ENCODE measurements at regions not wholly inside any gene's neighbourhood (a gene's known extent, or its start where the extent isn't known, plus 50 kb on each side); places are given as distances from the start of the nearest gene placed in this dataset.
"Not testable (repeated sequence)": the region's sequence is repeated elsewhere in the genome, so short reads cannot be mapped to it uniquely, and the experiment has no call there.

DNA sequence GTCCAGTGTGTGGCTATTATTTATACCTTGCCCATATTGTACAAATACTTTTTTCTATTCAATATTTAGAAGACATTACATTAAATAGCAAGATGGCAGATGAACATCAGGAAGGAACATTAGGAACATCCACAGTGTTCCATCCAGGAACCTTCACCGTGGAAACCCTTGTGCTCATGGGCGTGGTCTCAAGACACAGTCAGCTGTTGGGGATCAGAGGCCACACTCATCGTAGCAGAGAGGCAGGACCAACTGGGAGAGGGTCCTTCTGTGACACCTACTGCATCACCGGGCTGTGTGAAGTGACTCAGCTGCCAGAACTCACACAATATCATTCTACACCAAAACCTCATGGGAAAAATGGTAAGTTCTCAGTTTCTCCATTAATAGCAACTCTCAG, 328.9 kb downstream of the PREX1 start:
- not testable (repeated sequence) for H3K9ac ChIP-seq (ENCODE audit: low read length); H3K27me3 ChIP-seq (ENCODE audit: control insufficient read depth, insufficient read depth, low read length); H3K27ac ChIP-seq (ENCODE audit: low read depth, low read length); H3K4me3 ChIP-seq (ENCODE audit: low read length); H3K4me1 ChIP-seq (ENCODE audit: control insufficient read depth, insufficient read depth, low read length); H3K36me3 ChIP-seq (ENCODE audit: control insufficient read depth, insufficient read depth, low read length)

DNA sequence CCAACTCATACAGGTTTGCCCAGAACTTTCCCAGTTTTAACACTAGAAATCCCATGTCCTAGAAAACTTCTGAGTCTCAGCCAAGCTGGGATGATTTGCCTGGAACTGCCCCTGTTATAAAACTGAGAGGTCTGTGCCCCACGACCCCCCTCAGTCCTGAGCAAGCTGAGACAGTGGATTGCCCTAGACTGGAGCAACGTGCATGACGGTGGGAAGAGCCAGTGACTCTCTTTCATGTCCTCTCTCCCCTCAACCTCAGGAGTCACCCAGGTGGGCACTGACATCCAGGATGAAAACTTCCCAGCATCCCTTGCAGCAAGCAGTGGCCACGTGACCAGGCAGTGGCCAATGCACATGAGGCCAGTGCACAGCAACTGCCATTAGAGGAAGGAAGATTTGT, 329.7 kb downstream of the PREX1 start:
- not testable (repeated sequence) for H3K27ac ChIP-seq (ENCODE audit: low read depth, low read length); H3K4me3 ChIP-seq (ENCODE audit: low read length); H3K4me1 ChIP-seq (ENCODE audit: control insufficient read depth, insufficient read depth, low read length); H3K9ac ChIP-seq (ENCODE audit: low read length); H3K27me3 ChIP-seq (ENCODE audit: control insufficient read depth, insufficient read depth, low read length); H3K36me3 ChIP-seq (ENCODE audit: control insufficient read depth, insufficient read depth, low read length)

DNA sequence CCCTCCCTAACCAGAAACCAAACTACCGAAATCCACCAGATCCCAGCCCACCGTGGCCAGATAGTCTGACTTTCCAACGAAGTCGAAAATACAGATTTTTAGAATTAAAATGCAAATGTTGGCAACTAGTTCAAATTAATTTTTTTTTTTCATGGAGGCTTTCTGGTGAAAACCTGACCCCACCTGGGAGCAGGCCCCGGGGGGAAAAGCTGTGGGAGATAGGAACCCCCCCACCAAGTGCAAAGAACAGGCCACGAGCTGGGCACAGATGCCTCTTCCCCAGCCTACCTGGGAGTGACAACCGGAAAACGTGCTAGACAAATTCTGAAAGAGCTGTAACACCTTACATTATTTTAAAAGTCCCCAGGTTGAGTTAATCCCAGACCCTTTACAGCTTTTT, 333.8 kb downstream of the PREX1 start:
- Histone ChIP-seq H3K4me1 (ENCODE audit: control insufficient read depth, insufficient read depth, low read length) (no peaks in the 10 kb centered on the region), H3K4me3 (ENCODE audit: low read length) (no peak overlapping the region), H3K9ac (ENCODE audit: low read length) (no peak overlapping the region), H3K27me3 (ENCODE audit: control insufficient read depth, insufficient read depth, low read length) (no peaks in the 10 kb centered on the region), H3K27ac (ENCODE audit: low read depth, low read length) (no peak overlapping the region), H3K36me3 (ENCODE audit: control insufficient read depth, insufficient read depth, low read length) (no peaks in the 10 kb centered on the region)

DNA sequence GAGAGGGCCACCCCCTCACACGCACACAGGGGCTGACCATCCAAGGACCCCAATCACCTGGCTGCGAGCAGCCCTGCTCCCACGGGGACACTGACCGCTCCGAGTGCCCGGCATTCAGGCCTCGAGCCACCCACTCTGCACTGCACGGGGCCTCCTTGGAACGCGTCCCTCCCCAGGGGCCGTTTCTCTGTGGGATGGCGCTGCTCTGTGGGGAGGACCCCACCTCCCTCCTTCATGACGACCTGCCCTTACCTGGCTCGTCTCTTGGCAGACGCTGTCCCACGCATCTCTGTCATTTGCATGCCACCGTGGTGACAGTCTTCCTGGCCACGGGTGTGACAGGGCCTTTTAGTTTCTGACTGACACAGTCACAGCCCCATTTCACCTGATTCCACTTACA, 334.5 kb downstream of the PREX1 start:
- not testable (repeated sequence) for H3K4me3 ChIP-seq (ENCODE audit: low read length); H3K9ac ChIP-seq (ENCODE audit: low read length); H3K4me1 ChIP-seq (ENCODE audit: control insufficient read depth, insufficient read depth, low read length); H3K36me3 ChIP-seq (ENCODE audit: control insufficient read depth, insufficient read depth, low read length); H3K27me3 ChIP-seq (ENCODE audit: control insufficient read depth, insufficient read depth, low read length); H3K27ac ChIP-seq (ENCODE audit: low read depth, low read length)

DNA sequence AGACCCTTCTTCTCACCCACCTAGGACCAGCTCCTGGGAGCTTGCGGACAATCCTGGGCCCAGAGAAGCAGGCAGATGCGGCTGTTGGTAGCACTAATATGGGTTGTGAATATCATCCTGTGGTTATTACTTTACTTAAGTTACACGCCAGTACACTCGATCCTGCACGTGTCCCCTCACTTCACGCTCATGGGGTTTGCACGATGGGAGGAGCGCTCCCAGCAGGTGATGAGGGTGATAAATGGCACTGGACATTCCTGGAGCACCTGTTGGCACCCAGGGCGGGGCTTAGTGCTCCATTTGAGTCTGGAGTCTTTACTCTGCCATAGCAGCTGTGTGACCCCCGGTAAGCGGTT, 335.1 kb downstream of the PREX1 start:
- no peak overlapping the region for H3K27ac ChIP-seq (ENCODE audit: low read depth, low read length)
- no peaks in the 10 kb centered on the region for H3K27me3 ChIP-seq (ENCODE audit: control insufficient read depth, insufficient read depth, low read length)

DNA sequence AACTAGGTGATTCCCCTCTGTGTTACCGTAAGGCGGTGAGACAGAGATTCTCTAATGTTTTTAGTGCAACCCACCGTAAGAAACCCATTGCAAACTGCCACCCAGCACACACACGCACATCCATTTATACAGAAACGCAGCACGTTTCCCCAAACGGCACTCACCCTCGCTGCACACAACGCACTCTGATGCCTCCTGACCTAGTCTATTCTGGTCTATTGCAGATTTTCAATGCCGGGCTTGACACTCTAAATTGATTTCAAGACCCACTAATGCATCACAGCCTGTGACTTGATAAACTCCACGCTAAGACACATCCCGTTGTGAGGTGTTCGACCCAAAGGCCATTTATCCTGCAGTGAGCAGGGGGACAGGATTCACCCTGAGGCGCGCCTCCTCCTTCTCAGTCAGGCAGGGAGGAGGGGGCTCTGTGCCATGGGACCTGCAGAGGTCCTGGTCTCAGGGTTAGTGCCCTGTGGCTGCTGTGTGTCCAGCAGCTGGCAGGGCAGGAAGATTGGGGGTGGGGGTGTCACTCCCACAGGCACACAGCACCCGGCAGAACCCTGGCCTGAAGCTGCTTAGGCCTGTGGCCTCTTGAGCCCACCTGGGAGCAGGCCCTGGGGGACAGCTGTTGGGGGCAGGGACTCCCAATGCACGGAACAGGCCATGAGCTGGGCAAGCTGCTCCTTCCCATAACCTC, 335.6 kb downstream of the PREX1 start:
- Histone ChIP-seq H3K9ac (ENCODE audit: low read length) (no peak overlapping the region), H3K27ac (ENCODE audit: low read depth, low read length) (no peak overlapping the region), H3K4me3 (ENCODE audit: low read length) (no peak overlapping the region), H3K4me1 (ENCODE audit: control insufficient read depth, insufficient read depth, low read length) (no peaks in the 10 kb centered on the region), H3K27me3 (ENCODE audit: control insufficient read depth, insufficient read depth, low read length) (no peaks in the 10 kb centered on the region), H3K36me3 (ENCODE audit: control insufficient read depth, insufficient read depth, low read length) (no peaks in the 10 kb centered on the region)

More for the DNA sequence above, 335.1 kb downstream of the PREX1 start:
- no peaks in the 10 kb centered on the region for H3K4me1 ChIP-seq (ENCODE audit: control insufficient read depth, insufficient read depth, low read length)
- H3K4me3 ChIP-seq (ENCODE audit: low read length), result no peak overlapping the region
- no peak overlapping the region for H3K9ac ChIP-seq (ENCODE audit: low read length)
- no peaks in the 10 kb centered on the region for H3K36me3 ChIP-seq (ENCODE audit: control insufficient read depth, insufficient read depth, low read length)

DNA sequence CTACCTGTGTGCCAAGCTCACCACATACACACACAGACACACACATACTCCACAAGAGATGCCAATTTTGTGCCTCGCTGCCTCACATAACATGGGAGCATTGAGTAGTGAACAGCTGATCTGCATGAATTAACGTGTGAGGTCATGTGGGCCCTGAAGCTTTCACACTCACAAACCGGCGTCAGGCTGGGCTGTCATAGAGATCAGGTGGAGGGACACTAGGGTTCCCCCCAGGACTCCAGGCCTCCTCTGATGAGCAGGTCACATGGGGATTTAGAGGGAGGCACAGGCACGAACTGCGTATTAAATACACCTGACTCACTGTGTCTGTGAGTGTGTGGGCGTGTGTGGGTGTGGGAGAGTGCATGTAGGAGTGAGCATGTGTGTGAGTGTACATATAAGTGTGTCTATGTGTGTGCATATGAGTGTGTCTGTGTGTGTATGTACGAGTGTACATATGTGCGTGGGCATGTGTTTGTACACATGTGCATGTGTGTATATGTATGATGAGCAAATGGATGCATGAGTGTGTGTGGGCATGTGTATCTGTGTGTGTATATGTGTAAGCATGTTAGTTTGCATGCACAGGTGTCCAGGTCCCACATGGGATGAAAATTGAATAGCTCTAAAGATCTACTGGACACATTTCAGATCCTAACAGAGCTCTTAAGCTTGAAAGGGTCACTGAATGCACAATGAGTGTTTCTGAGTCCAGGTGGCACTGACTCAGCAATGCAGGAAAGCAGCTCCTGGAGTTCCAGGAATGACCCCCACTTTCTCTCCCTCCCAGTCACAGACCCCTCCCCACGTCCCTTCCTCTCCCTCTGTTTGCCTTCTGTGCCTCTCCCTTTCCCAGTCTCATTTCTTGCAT, 336.6 kb downstream of the PREX1 start:
- Histone ChIP-seq H3K4me3 (ENCODE audit: low read length) (no peak overlapping the region), H3K36me3 (ENCODE audit: control insufficient read depth, insufficient read depth, low read length) (no peaks in the 10 kb centered on the region), H3K4me1 (ENCODE audit: control insufficient read depth, insufficient read depth, low read length) (no peaks in the 10 kb centered on the region), H3K27me3 (ENCODE audit: control insufficient read depth, insufficient read depth, low read length) (no peaks in the 10 kb centered on the region), H3K27ac (ENCODE audit: low read depth, low read length) (no peak overlapping the region), H3K9ac (ENCODE audit: low read length) (no peak overlapping the region)

DNA sequence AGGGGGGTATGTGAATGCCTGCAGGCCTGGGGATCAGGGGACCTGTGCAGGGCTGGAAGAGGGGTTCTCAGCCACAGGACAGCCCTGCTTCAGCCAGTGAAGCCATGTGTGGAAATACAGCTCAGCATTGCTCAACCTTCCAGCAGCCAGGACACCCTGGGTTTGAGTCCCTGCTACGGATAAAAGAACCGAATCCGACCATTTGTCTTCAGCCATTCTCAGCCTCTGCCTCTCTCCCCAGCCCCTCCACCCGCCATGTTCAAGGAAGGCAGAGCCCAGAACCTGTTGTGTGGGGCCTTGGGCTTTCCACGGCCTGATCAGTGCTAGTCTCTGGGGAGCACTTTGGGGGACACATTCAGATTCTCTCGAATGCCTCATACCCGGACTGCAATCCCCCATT, 337.5 kb downstream of the PREX1 start:
- H3K27me3 ChIP-seq (ENCODE audit: control insufficient read depth, insufficient read depth, low read length); H3K4me3 ChIP-seq (ENCODE audit: low read length); H3K9ac ChIP-seq (ENCODE audit: low read length); H3K36me3 ChIP-seq (ENCODE audit: control insufficient read depth, insufficient read depth, low read length); H3K27ac ChIP-seq (ENCODE audit: low read depth, low read length); H3K4me1 ChIP-seq (ENCODE audit: control insufficient read depth, insufficient read depth, low read length): not testable (repeated sequence)

DNA sequence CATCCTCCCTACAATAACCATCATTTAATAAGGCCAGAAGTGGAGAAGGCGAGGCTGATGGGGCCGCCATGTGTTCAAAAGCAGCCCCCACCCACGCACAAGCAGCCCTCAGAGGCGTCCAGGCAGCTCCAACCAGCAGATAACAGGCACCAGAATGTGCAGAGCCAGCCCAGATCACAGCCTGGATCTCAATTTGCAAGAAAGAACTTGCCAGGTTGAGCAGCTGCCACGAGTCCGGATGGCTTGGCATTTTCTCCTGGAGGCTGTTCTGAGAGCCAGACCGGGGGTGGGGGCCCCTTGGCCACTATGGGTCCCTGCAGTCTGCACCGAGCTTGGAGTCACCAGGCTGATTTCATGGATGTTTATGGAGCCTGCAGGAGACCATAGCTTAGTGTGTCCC, 338.1 kb downstream of the PREX1 start:
- H3K36me3 ChIP-seq (ENCODE audit: control insufficient read depth, insufficient read depth, low read length), result no peaks in the 10 kb centered on the region
- H3K27me3 ChIP-seq (ENCODE audit: control insufficient read depth, insufficient read depth, low read length), result no peaks in the 10 kb centered on the region
- H3K27ac ChIP-seq (ENCODE audit: low read depth, low read length), result no peak overlapping the region
- no peak overlapping the region for H3K4me3 ChIP-seq (ENCODE audit: low read length)
- no peak overlapping the region for H3K9ac ChIP-seq (ENCODE audit: low read length)
- H3K4me1 ChIP-seq (ENCODE audit: control insufficient read depth, insufficient read depth, low read length), result no peaks in the 10 kb centered on the region

DNA sequence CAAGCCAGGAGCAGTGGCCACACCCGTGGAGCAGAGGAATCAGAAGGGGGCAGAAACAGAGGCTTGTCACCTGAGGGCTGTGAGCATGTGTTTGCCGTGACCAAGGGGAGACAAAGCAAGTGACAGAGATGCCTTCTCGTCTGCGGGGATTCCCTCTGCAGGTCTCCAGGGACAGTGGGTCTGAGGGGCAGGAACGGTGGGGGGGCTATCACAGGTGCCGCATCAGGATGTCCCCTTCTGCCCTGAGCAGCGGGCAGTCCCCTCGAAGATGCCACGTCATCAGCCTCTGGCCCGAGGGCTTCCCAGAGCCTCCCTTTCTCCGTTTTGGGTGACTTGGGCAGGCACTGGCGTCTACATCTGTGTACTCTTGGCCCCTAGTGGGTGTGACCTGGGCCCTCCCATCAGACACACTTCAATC, 338.7 kb downstream of the PREX1 start:
- no peak overlapping the region for H3K9ac ChIP-seq (ENCODE audit: low read length)
- H3K27me3 ChIP-seq (ENCODE audit: control insufficient read depth, insufficient read depth, low read length), result no peaks in the 10 kb centered on the region
- H3K36me3 ChIP-seq (ENCODE audit: control insufficient read depth, insufficient read depth, low read length), result no peaks in the 10 kb centered on the region
- no peak overlapping the region for H3K27ac ChIP-seq (ENCODE audit: low read depth, low read length)
- H3K4me3 ChIP-seq (ENCODE audit: low read length), result no peak overlapping the region
- H3K4me1 ChIP-seq (ENCODE audit: control insufficient read depth, insufficient read depth, low read length), result no peaks in the 10 kb centered on the region

DNA sequence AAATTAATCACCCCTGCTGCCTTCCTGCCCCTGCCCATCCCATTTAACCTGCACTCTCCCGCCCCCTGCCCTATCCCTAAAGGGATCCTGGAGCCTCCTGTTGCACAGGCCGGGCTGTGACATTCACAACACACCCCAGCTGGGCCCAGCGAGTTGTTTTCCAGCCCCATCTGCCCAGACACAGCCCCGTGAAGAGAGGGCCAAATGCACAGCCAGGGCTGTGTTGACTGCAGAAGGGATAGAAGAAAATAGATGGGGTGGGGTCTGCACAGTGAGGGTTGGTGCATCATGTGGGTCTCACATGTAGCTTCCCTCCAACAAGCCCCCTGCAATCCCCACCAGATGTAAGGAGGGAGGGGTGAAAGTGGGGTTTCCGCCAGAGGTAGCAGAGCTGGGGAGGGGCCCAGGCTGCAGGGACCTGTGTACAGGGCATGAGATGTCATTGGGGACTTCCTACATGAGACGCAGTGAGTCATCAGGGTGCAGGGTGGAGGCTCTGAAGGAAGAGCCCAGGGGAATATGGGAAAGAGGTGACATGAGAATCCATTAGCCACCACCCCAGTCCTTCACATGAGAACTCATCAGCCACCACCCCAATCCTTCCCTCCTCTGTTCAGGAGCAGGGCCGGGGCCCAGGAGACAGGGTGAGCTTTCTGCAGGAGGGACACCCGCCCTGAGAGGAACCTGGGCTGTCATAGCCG, 339.3 kb downstream of the PREX1 start:
- not testable (repeated sequence) for H3K27ac ChIP-seq (ENCODE audit: low read depth, low read length); H3K36me3 ChIP-seq (ENCODE audit: control insufficient read depth, insufficient read depth, low read length); H3K4me1 ChIP-seq (ENCODE audit: control insufficient read depth, insufficient read depth, low read length); H3K4me3 ChIP-seq (ENCODE audit: low read length); H3K9ac ChIP-seq (ENCODE audit: low read length); H3K27me3 ChIP-seq (ENCODE audit: control insufficient read depth, insufficient read depth, low read length)

DNA sequence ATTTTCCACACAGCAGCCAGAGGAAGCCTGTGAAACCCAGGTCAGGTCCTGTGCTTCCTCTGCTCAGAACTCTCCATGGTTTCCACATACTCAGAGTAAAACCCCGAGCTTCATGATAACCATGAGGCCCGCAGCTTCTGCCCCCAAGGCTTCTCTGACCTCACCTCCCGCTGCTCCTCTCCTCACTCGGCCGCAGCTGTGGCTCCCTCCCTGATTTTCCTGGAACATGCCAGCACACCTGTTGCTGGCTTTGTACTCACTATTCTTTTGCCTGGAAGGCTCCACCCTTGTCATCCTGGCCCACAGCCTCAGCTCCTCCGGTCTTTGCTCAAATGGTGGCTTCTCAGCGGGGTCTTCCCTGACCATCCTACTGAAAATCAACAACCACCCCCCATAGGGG, 341.7 kb downstream of the PREX1 start:
- Histone ChIP-seq H3K27ac (ENCODE audit: low read depth, low read length) (no peak overlapping the region), H3K36me3 (ENCODE audit: control insufficient read depth, insufficient read depth, low read length) (no peaks in the 10 kb centered on the region), H3K4me1 (ENCODE audit: control insufficient read depth, insufficient read depth, low read length) (no peaks in the 10 kb centered on the region), H3K27me3 (ENCODE audit: control insufficient read depth, insufficient read depth, low read length) (no peaks in the 10 kb centered on the region), H3K4me3 (ENCODE audit: low read length) (no peak overlapping the region), H3K9ac (ENCODE audit: low read length) (no peak overlapping the region)
